ENCODE measurements at regions not wholly inside any gene's neighbourhood (a gene's known extent, or its start where the extent isn't known, plus 50 kb on each side); places are given as distances from the start of the nearest gene placed in this dataset.

GRCh38 chr20:21653628-21654027, 51.8 kb upstream of the PAX1 start:
- H3K27ac ChIP-seq (ENCODE audit: low read length) = no peak overlapping the region
- H2AFZ ChIP-seq (ENCODE audit: low read length) = no peak overlapping the region
- H3K79me2 ChIP-seq (ENCODE audit: low read length) = no peaks in the 10 kb centered on the region
- CTCF ChIA-PET = no interaction called here
- no peaks in the 10 kb centered on the region for H3K9me2 ChIP-seq (replicated peaks; ENCODE audit: low read length)
- H3K4me3 ChIP-seq (ENCODE audit: low read length) = no peak overlapping the region
- no peaks in the 10 kb centered on the region for H3K4me1 ChIP-seq (ENCODE audit: insufficient read depth, low read length)
- POLR2A ChIA-PET (ENCODE audit: unreplicated experiment) = no interaction called here
- no peak for DNase-seq
- H3K36me3 ChIP-seq (ENCODE audit: low read depth, low read length) = no peaks in the 10 kb centered on the region
- no peaks in the 10 kb centered on the region for H3K9me3 ChIP-seq (ENCODE audit: low read length)
- H3K9ac ChIP-seq (ENCODE audit: low read length) = no peak overlapping the region
- intact Hi-C loops (cut with micrococcal nuclease) = no loop called here
- no peaks in the 10 kb centered on the region for H3F3A ChIP-seq (ENCODE audit: low read length, unreplicated experiment)
- BruUV-seq (replicated peaks) = no TSS peak
- TF ChIP-seq EZH2phosphoT487 (IDR thresholded peaks at IDR 0.05; ENCODE audit: borderline replicate concordance, low read length) (no peak), EZH2 (IDR thresholded peaks at IDR 0.05; ENCODE audit: low read length, unreplicated experiment) (no peak), CTCF (conservative IDR thresholded peaks at IDR 0.05; ENCODE audit: low read depth, low read length) (no peak)
- peaks cover 46% of the 10 kb centered on the region for H3K27me3 ChIP-seq (ENCODE audit: low read length)
- no peak for ATAC-seq
- H4K20me1 ChIP-seq (ENCODE audit: low read length) = no peaks in the 10 kb centered on the region
- H3K4me2 ChIP-seq (ENCODE audit: low read length) = no peak overlapping the region

- no TSS peak for BruUV-seq (replicated peaks)
- H3K27me3 ChIP-seq (ENCODE audit: low read length) = peaks cover 13% of the 10 kb centered on the region; the same call in 1 of the 2 replicates
- intact Hi-C loops (cut with micrococcal nuclease) = no loop called here
- POLR2A ChIA-PET (ENCODE audit: unreplicated experiment) = no interaction called here
- no peak overlapping the region for H3K4me2 ChIP-seq (ENCODE audit: low read length)
- H3F3A ChIP-seq (ENCODE audit: low read length, unreplicated experiment) = no peaks in the 10 kb centered on the region
- CTCF ChIA-PET = no interaction called here
- TF ChIP-seq EZH2phosphoT487 (IDR thresholded peaks at IDR 0.05; ENCODE audit: borderline replicate concordance, low read length) = no peak
- TF ChIP-seq EZH2 (IDR thresholded peaks at IDR 0.05; ENCODE audit: low read length, unreplicated experiment) = no peak
- no peak for TF ChIP-seq CTCF (conservative IDR thresholded peaks at IDR 0.05; ENCODE audit: low read depth, low read length)
- H4K20me1 ChIP-seq (ENCODE audit: low read length) = no peaks in the 10 kb centered on the region
- no peak overlapping the region for H3K4me3 ChIP-seq (ENCODE audit: low read length)
- ATAC-seq = no peak
- no peak overlapping the region for H2AFZ ChIP-seq (ENCODE audit: low read length)
- H3K36me3 ChIP-seq (ENCODE audit: low read depth, low read length) = no peaks in the 10 kb centered on the region
- H3K27ac ChIP-seq (ENCODE audit: low read length) = no peak overlapping the region
- H3K9me2 ChIP-seq (replicated peaks; ENCODE audit: low read length) = no peaks in the 10 kb centered on the region
- H3K4me1 ChIP-seq (ENCODE audit: insufficient read depth, low read length) = no peaks in the 10 kb centered on the region
- DNase-seq = no peak
- no peaks in the 10 kb centered on the region for H3K79me2 ChIP-seq (ENCODE audit: low read length)
- no peaks in the 10 kb centered on the region for H3K9me3 ChIP-seq (ENCODE audit: low read length)
- H3K9ac ChIP-seq (ENCODE audit: low read length) = no peak overlapping the region
These were observed 62.0 kb upstream of the PAX1 start for GRCh38 chr20:21643417-21643816.

DNA sequence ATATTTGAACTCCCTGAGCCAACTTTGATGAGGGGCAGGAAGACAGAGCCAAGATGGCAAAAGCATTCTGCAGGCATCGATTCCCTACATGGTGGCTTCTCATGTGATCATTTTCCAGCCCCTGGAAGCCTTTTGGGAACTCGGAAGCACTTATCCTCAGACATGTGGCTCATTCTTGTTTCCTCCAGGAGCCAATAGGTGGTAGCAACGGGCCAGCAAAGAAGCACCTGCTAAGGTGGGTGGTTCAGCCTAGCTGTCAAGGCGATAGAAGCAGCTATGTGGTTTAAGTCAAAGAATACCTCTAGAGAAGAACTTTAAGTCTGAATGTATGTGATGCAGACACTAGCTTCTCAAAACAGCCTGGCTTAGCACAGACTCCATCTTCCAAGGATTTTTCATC, 64.9 kb upstream of the PAX1 start:
- BruUV-seq (replicated peaks) = no TSS peak
- peak; percentile 55 for TF ChIP-seq CTCF (conservative IDR thresholded peaks at IDR 0.05; ENCODE audit: low read depth, low read length)
- no peak for TF ChIP-seq EZH2 (IDR thresholded peaks at IDR 0.05; ENCODE audit: low read length, unreplicated experiment)
- intact Hi-C loops (cut with micrococcal nuclease) = no loop called here
- H3K27ac ChIP-seq (ENCODE audit: low read length) = no peak overlapping the region
- CTCF ChIA-PET = interaction anchor here (0.5 kb wide), 1 partner anchor 79 kb away, joined by 3 read pairs; no protein-coding TSS in a partner anchor
- H3K9me3 ChIP-seq (ENCODE audit: low read length) = no peaks in the 10 kb centered on the region
- POLR2A ChIA-PET (ENCODE audit: unreplicated experiment) = no interaction called here
- no peak overlapping the region for H2AFZ ChIP-seq (ENCODE audit: low read length)
- H3K36me3 ChIP-seq (ENCODE audit: low read depth, low read length) = no peaks in the 10 kb centered on the region
- no peaks in the 10 kb centered on the region for H4K20me1 ChIP-seq (ENCODE audit: low read length)
- peaks cover 16% of the 10 kb centered on the region; the same call in 1 of the 2 replicates for H3K27me3 ChIP-seq (ENCODE audit: low read length)
- no peak overlapping the region for H3K4me2 ChIP-seq (ENCODE audit: low read length)
- no peaks in the 10 kb centered on the region for H3K9me2 ChIP-seq (replicated peaks; ENCODE audit: low read length)
- peak; percentile 49 for DNase-seq
- no peaks in the 10 kb centered on the region for H3F3A ChIP-seq (ENCODE audit: low read length, unreplicated experiment)
- H3K79me2 ChIP-seq (ENCODE audit: low read length) = no peaks in the 10 kb centered on the region
- H3K4me3 ChIP-seq (ENCODE audit: low read length) = no peak overlapping the region
- no peak for ATAC-seq
- no peak overlapping the region for H3K9ac ChIP-seq (ENCODE audit: low read length)
- H3K4me1 ChIP-seq (ENCODE audit: insufficient read depth, low read length) = no peaks in the 10 kb centered on the region
